HG02943 (cell line): ENCODE measurements at regions not wholly inside any gene's neighbourhood (a gene's known extent, or its start where the extent isn't known, plus 50 kb on each side); places are given as distances from the start of the nearest gene placed in this dataset.

ENCODE experiments used
- ATAC-seq: cut with Tn5 transposase; IDR thresholded peaks from one replicate; pipeline ENCODE4 v1.9.1; 2021; ENCODE audit warnings: mild to moderate bottlenecking, low read depth, moderate library complexity; ENCODE audit not compliant: unreplicated experiment

DNA sequence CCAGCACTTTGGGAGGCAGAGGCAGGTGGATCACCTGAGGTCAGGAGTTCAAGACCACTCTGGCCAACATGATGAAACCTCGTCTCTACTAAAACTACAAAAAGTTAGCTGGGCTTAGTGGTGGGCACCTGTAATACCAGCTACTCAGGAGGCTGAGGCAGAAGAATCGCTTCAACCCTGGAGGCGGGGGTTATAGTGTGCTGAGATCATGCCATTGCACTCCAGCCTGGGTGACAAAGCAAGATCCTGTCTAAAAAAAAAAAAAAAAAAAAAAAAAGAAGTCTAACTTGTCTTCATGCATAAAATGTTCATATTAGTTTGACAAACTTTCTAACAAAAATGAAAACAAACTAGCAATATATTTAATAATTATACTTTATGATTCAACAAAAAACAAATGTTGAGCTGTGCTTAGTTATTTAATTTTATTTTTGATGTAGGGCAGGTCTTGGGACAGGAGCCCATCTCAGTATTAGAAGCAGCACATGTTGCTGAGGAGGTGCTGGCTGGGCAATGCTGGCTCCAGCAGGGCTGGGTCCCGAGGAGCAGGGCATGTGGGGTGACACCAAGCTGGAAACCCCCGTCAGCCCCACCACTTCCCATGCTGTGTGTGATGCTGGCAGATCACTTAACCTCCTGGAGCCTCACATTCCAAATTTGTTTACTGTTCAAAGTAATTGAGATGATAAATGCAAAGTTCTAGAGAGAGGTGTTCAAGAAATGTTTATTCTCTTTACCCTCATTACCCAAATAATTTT lies 335.3 kb upstream of the KLF6 start:
- no peak for ATAC-seq

GRCh38 chr10:4119107-4119506 lies 334.1 kb upstream of the KLF6 start:
- ATAC-seq: no peak

- no peak for ATAC-seq
These were observed 332.6 kb upstream of the KLF6 start for GRCh38 chr10:4117604-4118003.

DNA sequence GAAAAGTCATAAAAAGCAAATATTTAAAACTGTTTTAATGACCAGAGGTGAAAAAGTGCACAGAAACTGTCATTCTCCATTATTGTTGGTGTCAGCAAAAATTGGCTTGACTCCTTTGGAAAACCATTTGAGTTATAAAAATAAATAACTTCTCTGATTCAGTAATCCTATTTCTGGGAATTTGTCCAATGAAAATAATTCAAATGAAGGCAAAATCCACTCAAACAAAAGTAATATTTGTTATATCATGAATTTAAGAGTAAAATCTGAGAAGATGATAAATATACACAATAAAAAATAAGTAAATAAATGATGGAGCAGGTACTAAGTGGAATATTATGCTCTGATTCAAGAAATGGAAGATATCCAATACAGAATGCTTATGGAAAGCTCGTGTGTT lies 326.6 kb upstream of the KLF6 start:
- ATAC-seq: no peak

GRCh38 chr10:4109469-4109868 lies 324.5 kb upstream of the KLF6 start:
- ATAC-seq: no peak

DNA sequence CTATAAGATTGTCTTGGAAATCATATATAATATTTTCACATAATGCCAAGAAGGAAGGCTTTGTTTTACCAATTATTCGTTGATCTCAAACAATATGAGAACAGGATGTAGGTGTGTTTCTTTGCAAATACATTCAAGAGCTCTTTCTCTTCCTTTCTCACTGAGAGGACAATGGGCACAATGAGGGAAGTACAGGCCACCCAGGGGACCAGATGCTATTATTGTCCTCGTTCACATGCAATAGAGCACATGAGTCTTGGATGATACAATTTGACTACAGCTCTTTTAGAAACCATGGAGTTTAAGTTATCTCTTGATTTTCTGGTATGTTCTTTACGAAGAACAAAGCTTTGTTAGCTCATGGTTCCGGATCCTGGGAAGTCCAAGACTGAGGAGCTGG lies 323.7 kb upstream of the KLF6 start:
- ATAC-seq: no peak

DNA sequence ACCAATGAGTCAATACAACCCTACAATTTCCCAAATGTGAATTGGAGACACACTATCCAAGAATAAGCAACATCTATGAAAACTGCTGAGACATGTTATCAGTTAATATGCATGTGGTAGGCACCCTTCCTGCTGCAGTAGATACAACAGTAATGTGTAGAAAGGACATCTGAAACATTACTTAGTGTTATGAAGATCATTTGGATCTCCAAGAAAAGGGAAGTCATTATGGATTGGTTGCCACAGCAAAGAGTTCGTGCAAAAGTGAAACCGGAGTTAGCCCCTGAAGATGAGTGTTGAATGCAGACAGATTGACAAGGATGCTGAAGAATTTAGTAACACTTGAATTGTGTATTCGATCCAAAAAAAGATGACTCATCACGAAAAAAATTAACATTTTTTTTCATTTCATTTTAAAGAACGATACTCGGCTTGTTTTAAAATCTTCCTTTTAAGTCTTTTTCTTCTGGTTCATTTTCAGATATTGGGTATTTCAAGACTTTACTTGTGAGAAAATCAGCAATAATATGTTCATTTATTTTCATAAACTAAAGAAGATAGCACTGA lies 322.4 kb upstream of the KLF6 start:
- ATAC-seq: no peak

DNA sequence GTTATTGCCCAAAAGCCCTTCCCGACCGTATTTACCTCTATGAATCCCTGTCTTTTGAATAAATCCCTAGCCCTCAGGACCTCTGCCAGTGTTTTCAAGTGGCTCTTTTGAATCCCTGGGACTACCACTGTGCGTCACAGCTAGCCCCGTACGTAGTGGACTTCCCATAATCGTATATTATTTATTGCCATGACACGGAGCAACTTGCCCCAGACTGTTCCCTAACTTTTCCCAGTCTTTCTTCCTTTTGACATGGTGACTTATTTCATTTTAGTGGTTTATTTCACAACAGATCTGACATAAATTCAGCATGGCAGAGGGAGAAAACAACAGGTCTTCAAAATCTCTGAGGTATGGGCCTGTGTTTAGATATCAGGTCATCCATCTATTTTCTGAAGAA lies 318.6 kb upstream of the KLF6 start:
- ATAC-seq: no peak

DNA sequence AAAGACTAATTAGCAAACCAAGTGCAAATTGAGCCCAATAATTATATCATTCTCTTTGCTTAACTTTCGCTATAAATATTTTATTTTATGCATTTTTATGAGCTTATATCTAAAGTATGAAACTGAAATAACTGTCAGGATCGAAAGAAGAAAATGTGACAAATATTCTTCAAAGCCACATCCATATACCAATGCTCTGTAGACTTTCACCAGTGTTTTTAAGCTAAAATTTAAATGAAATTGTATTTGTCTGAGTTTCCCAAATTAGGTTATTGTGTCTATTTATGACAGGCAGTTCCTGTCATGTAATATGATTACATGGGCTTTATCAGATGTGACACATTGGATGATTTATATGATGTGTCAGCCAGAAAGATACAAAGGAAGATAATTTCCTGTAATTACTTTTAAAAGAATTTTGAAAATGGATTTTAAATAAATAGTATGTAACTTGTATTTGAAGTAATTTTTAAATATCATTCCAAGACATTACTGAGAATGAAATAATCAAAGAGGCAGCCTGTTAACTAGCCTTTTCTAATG lies 317.9 kb upstream of the KLF6 start:
- ATAC-seq: no peak

DNA sequence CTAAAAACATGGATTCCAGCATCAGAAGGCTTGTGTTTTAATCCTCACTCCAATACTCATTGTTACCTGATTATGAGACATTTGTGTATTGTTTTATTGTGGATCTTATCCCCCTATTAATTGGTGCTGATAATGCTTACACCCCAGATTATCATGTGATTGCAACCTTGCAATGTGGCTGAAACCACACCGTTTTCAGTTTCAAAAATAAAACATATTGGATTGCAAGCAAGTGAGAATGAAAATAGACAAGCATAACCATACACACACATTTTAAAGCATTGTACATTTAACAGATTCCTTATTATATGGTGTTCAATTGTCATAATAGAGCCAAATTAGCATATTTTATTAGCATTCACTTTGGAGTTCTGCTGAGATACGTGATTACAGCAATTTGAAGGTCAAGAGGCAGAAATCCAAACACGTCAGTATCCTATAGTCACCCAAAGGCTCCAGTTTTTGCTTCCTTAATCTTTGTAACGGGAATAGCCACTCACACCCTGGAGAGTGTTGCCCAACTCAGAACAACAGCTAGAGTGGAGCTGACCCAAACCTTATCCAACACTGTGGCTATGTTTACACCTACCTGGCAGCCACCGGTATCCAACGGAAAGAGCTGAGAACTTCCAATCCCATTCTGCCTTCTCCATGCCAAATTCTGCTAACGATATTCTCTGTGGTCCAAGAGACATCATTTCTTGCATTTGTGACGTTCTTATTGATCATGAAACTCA lies 317.1 kb upstream of the KLF6 start:
- ATAC-seq: no peak

DNA sequence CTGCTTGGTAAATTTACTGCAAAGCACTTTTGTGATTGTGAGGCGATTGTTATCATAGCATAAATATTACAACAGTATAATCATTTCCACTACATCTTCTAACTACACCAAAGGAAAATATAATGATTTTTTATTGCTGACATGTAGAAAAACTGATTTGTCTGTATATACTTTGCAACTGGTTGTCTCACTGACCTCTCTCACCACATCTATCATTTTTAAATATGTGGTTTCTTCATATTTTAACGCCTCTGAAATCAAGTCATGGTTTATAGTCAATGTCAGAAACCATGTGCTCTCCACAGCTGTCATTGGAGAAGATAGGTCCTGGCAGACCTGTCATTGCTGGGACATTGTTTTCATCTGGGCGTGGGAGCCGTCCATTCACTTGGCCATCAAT lies 315.4 kb upstream of the KLF6 start:
- no peak for ATAC-seq

DNA sequence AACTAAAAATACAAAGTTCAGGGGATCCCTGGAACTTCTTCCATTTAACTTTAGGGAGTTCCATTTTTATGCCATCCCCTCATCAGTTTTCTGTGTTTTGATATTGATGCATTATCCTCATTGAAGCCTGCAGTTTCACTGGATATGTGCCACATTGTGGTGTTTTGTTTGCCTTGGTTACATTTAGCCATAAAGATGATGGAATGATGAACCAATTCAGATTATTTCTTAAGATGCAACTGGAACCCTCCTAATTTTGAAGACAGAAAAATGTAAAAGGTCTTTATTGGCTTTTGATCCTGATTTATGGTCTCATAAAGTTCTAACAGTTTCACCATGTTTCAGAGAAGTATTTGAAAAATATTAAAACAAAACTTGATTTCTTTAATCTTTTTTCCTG lies 314.2 kb upstream of the KLF6 start:
- no peak for ATAC-seq

GRCh38 chr10:4095166-4095917 lies 310.3 kb upstream of the KLF6 start:
- no peak for ATAC-seq

DNA sequence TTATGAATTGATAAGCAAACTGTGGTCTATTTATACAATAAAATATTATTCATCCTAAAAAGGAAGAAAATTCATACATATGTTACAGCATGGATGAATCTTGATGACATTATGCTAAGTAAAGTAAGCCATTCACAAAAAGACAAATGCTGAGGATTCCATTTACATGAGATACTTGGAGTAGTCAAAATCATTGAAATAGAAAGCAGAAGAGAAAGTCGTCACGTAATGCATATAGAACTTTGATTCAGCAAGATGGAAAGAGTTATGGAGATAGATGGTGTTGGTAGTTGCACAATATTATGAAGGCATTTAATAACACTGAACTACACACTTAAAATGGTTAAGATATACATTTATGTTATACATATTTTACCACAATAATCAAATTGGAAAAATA lies 309.7 kb upstream of the KLF6 start:
- ATAC-seq: no peak

DNA sequence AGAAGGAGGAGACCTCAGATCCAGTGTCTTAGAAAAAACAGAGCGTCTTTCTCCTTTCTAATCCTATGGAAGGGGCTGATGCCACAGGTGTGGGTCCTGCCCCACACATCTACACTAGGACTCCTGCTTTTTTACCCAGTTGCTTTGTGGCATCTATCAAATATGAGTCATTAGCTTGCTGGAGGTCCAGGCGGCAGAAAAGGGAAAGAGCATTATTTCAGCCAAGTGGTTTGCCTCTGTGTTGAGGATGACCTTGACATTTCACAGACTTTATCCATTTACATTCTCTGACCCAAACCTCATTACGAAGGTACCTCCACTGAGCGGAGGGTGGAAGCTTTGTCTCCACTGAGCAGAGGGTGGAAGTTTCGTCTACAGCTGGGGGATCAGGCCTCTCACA lies 308.4 kb upstream of the KLF6 start:
- ATAC-seq: no peak

DNA sequence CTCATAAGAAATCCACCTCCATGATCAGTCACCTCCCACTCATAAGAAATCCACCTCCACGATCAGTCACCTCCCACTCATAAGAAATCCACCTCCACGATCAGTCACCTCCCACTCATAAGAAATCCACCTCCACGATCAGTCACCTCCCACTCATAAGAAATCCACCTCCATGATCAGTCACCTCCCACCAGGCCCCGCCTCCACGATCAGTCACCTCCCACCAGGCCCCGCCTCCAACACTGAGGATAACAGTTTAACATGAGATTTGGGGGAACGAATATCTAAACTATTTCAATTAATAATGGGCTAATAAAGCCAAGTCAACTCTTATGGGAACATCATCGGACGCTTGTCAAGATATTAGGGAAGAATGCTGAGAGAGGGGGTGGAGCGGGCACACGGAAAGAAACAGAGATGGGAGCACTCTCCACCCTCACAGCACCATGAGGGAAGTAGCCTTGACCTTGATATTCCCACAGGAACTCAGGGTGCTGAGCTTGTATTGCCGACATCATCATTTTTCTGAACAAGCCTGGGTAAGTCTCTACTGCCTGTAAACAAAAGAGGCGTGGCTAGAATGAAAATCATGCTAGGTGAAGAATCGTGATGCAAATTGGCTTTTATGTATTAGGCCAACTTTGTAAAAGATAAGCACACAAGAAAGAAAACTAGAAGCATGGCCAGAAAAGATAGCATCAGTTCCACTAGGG lies 303.5 kb upstream of the KLF6 start:
- ATAC-seq: no peak

DNA sequence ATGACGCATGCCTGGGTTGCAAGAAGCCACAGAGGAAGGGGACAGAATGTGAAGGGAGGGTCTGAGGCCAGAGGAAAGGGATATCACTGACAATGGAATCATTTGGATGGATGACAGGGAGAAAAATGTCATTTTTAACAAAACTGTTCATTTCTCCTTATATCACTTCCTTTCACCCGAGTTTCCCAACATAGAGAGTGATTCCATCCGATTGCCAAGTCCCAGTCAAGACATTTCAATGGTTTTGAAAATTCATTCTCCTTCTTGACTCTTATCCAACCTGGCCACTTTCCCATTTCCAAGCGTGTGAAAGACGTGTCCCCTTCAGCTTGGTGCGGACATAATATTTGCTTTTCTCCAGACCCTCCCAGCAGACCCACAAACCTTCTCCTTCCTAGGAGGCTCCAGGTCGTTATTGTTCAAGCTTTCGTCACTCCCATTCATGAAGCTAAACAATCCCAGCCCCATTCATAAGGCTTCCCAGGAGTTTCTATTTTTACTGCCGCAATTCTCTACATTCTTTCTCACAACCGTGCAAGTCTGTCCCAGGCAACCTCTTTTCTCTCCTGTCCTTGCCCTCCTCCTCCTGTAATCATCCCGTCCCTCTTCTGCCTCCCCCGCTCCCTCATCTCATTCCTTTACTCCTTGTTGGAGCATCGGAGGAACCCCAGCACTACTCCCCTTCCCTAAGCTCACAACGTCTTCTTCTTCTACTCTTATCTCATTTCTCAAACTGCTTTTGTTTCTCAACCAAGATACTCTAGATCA lies 301.3 kb upstream of the KLF6 start:
- no peak for ATAC-seq

GRCh38 chr10:4083509-4084003 lies 298.5 kb upstream of the KLF6 start:
- no peak for ATAC-seq

DNA sequence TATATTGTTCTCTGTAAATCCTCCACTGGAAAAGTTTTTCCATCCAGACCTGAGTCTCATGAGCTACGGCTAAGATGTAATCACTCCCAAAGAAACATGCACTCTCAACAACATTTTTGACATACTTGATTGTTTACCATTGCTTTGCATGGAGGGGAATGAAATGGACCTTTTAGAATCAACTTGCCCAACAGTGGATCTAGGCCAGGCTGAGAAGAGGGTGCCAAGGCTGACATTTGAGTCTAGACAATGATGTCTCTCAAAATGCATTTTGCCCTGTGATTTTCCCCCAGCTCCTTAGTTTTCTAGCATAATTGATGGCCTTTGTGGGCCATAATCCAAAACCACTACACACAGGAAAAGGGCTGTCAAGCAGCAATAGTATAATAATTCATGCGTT lies 297.9 kb upstream of the KLF6 start:
- ATAC-seq: no peak
